K562 (cell line): ENCODE measurements at regions not wholly inside any gene's neighbourhood (a gene's known extent, or its start where the extent isn't known, plus 50 kb on each side); places are given as distances from the start of the nearest gene placed in this dataset.

Source experiments
- ATAC-seq: fragments of 200-7000 bp; cut with Tn5 transposase; 3 replicates; pipeline ENCODE4 v1.9.1; 2020; ENCODE audit warnings: moderate library complexity
- BruUV-seq: library from RNA; stranded (reverse); fragments of 400-500 nt; replicated peaks from 2 replicates; lab custom pipeline; 2021; lab: Mats Ljungman, UMichigan
- CTCF ChIA-PET: fragments of 300-600 bp; formaldehyde crosslinking; extraction: SDS; loops from one replicate; lab custom pipeline; 2021; ENCODE audit warnings: low intra/inter-chr PET ratio; lab: Yijun Ruan, JAX
- POLR2A ChIA-PET: fragments of 300-600, 350-650 bp; sonication (Branson Sonifier 250); formaldehyde crosslinking; extraction: SDS; loops from one replicate; lab custom pipeline; 2021; ENCODE audit warnings: antibody characterized with exemption, inconsistent platforms; lab: Yijun Ruan, JAX
- DNase-seq, 4 experiments: peaks; one replicate each; pipeline versions ENCODE4 v3.0.0 to v3.0.0-alpha.2; 2011 to 2018; ENCODE audit warnings: low spot score in 3 of 4, mixed read lengths in 3 of 4; ENCODE audit errors: extremely low read depth in 1 of 4
- FAIRE-seq: peaks from 2 replicates; lab custom pipeline; 2011; peaks lifted over from hg19 to GRCh38; lab: Jason Lieb, UNC
- H2AFZ ChIP-seq: 2 replicates; pipeline ENCODE4 v1.6.0; 2011; ENCODE audit warnings: low read depth, low read length, control low read depth, inconsistent platforms
- H3K27ac ChIP-seq: fragments of 200-600 bp; 3 replicates; pipeline ENCODE4 v1.8.0; 2011; ENCODE audit warnings: low read depth, mild to moderate bottlenecking, control low read depth, inconsistent platforms, low read length, moderate library complexity, mixed read lengths; ENCODE audit errors: extremely low read depth
- H3K27me3 ChIP-seq, 2 experiments: fragments of 300-600 bp in 1 of 2; 2 replicates in 1 of 2; 3 replicates in 1 of 2; pipeline versions ENCODE4 v1.6.0 to v1.8.0; 2011; ENCODE audit warnings: inconsistent platforms in 2 of 2, low read length in 2 of 2, mild to moderate bottlenecking in 1 of 2, mixed read lengths in 1 of 2, moderate library complexity in 1 of 2; ENCODE audit not compliant: control insufficient read depth in 2 of 2, insufficient read depth in 2 of 2
- H3K36me3 ChIP-seq: fragments of 300-600 bp; 3 replicates; pipeline ENCODE4 v1.8.0; 2011; ENCODE audit warnings: mild to moderate bottlenecking, low read length, inconsistent platforms; ENCODE audit not compliant: control insufficient read depth, insufficient read depth
- H3K4me1 ChIP-seq, 2 experiments: fragments of 200-600 bp in 1 of 2; replicated peaks in 1 of 2; 2 replicates in 1 of 2; 3 replicates in 1 of 2; pipeline versions ENCODE4 v1.5.1 to v1.8.0; 2011; ENCODE audit warnings: inconsistent platforms in 2 of 2, low read length in 2 of 2, mild to moderate bottlenecking in 1 of 2, mixed read lengths in 1 of 2, moderate library complexity in 1 of 2; ENCODE audit not compliant: control insufficient read depth in 2 of 2, insufficient read depth in 2 of 2
- H3K4me2 ChIP-seq: 2 replicates; pipeline ENCODE4 v1.6.1; 2011; ENCODE audit warnings: low read length, control low read depth, inconsistent platforms, mixed read lengths; ENCODE audit not compliant: insufficient read depth
- H3K4me3 ChIP-seq: fragments of 200-600 bp; sonication (generic), shearing (Covaris generic); 2 replicates; pipeline ENCODE4 v1.5.1; 2016; ENCODE audit warnings: control low read depth, inconsistent platforms
- H3K79me2 ChIP-seq: fragments of 200-600 bp; 3 replicates; pipeline ENCODE4 v1.8.0; 2011; ENCODE audit warnings: low read length, inconsistent platforms; ENCODE audit not compliant: control insufficient read depth, insufficient read depth
- H3K9ac ChIP-seq, 2 experiments: 2 replicates each; pipeline versions ENCODE4 v1.6.0 to v1.6.1; 2011; ENCODE audit warnings: low read depth in 2 of 2, low read length in 2 of 2, control low read depth in 1 of 2, inconsistent platforms in 1 of 2, mild to moderate bottlenecking in 1 of 2, mixed read lengths in 1 of 2; ENCODE audit not compliant: insufficient read depth in 1 of 2
- H3K9me1 ChIP-seq: one replicate; pipeline ENCODE4 v1.6.0; 2011; ENCODE audit warnings: inconsistent platforms, mild to moderate bottlenecking, low read length, moderate library complexity; ENCODE audit not compliant: control insufficient read depth, insufficient read depth
- H3K9me3 ChIP-seq: replicated peaks from 2 replicates; pipeline ENCODE4 v1.5.1; 2011; ENCODE audit warnings: low read depth, low read length, inconsistent platforms; ENCODE audit not compliant: control insufficient read depth, insufficient read depth
- H4K20me1 ChIP-seq: replicated peaks from 2 replicates; pipeline ENCODE4 v1.6.1; 2011; ENCODE audit warnings: low read length, inconsistent platforms, mixed read lengths; ENCODE audit not compliant: control insufficient read depth, insufficient read depth
- CBX3 ChIP-seq, 2 experiments: IDR thresholded peaks; 1 replicate in 1 of 2; 2 replicates in 1 of 2; pipeline ENCODE4 v1.6.1; 2012; ENCODE audit warnings: inconsistent platforms in 2 of 2, low read length in 2 of 2, borderline replicate concordance in 1 of 2, control low read depth in 1 of 2
- CLOCK ChIP-seq: fragments of 250-450 bp; sonication (Bioruptor Pico); IDR thresholded peaks from 2 replicates; pipeline ENCODE4 v1.4.0; 2020; ENCODE audit warnings: mild to moderate bottlenecking, moderate library complexity, borderline replicate concordance
- GMEB1 ChIP-seq: fragments of 250-450 bp; sonication (Bioruptor Pico); IDR thresholded peaks from 2 replicates; pipeline ENCODE4 v1.4.0; 2020; ENCODE audit warnings: mild to moderate bottlenecking
- KLF16 ChIP-seq: IDR thresholded peaks from 2 replicates; pipeline ENCODE4 v1.6.1; 2016; ENCODE audit warnings: antibody characterized with exemption
- MAX ChIP-seq: sonication (generic); formaldehyde crosslinking; IDR thresholded peaks from 2 replicates; pipeline ENCODE4 v1.9.0; 2022; ENCODE audit warnings: mild to moderate bottlenecking, missing genetic modification reagents
- MCM7 ChIP-seq, 2 experiments: fragments of 450-650 bp; IDR thresholded peaks; 2 replicates each; pipeline ENCODE4 v1.6.1; 2016 to 2018
- MEIS2 ChIP-seq: fragments of 450-650 bp; IDR thresholded peaks from 2 replicates; pipeline ENCODE4 v1.6.1; 2014; ENCODE audit warnings: mild to moderate bottlenecking; ENCODE audit not compliant: partially characterized antibody
- RFX5 ChIP-seq: IDR thresholded peaks from 2 replicates; pipeline ENCODE4 v1.6.1; 2011; ENCODE audit warnings: low read depth, mild to moderate bottlenecking, improper control_type of control experiment, low read length
- TCF7 ChIP-seq: sonication (generic); IDR thresholded peaks from 2 replicates; pipeline ENCODE4 v1.6.1; 2016; ENCODE audit warnings: antibody characterized with exemption, borderline replicate concordance
- ZNF232 ChIP-seq: sonication (generic); formaldehyde crosslinking; IDR thresholded peaks from 2 replicates; pipeline ENCODE4 v1.8.0; 2022; ENCODE audit warnings: mild to moderate bottlenecking, missing genetic modification reagents
- WGBS: fragments of 100-300 bp; shearing (Covaris generic); methylation state at CpG from one replicate; pipeline ENCODE4 v1.1.6; 2016; ENCODE audit warnings: low coverage, mixed read lengths; ENCODE audit not compliant: insufficient coverage; ENCODE audit errors: missing lambda C conversion rate; 5-methylcytosine and 5-hydroxymethylcytosine counted together
- in situ Hi-C: fragments of 300-500 bp; cut with MboI; formaldehyde crosslinking; loops from 4 replicates; pipeline ENCODE4 v1.15.0; 2018; ENCODE audit warnings: inconsistent platforms, mixed read lengths
- intact Hi-C: fragments of 100-400 bp; cut with micrococcal nuclease; formaldehyde crosslinking; loops from 2 replicates; pipeline ENCODE4 v1.14.2; 2022
- TF ChIP-seq, protein P1 (sequence below): fragments of 450-650 bp; IDR thresholded peaks from 2 replicates; pipeline ENCODE4 v1.6.1; 2018; ENCODE audit warnings: mild to moderate bottlenecking, low read depth; ENCODE audit not compliant: partially characterized antibody
- TF ChIP-seq, protein P2 (sequence below): fragments of 450-650 bp; IDR thresholded peaks from 2 replicates; pipeline ENCODE4 v1.6.1; 2017; ENCODE audit warnings: antibody characterized with exemption, mild to moderate bottlenecking

DNA sequence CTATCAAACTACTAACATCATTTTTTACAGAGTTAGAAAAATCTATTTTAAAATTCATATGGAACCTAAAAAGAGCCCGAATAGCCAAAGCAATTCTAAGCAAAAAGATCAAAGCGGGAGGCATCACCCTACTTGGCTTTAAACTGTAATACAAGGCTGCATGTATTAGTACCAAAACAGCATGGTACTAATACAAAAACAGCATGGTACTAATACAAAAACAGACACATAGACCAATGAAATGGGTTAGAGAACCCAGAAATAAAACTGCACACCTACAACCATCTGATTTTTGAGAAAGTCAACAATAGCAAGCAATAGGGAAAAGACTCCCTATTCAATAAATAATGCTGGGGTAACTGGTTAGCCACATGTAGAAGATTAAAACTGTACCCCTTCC is 640.7 kb downstream of the IRS1 start:
- ATAC-seq (no peak), FAIRE-seq (no peak), DNase-seq (no peak)
- no peaks in the 10 kb centered on the region for H3K4me1 ChIP-seq
- no peak overlapping the region for H2AFZ ChIP-seq
- in situ Hi-C loops: no loop called here
- no peak overlapping the region for H3K4me2 ChIP-seq
- H4K20me1 ChIP-seq: no peaks in the 10 kb centered on the region
- H3K27ac ChIP-seq: no peak overlapping the region
- 0% methylated on average over 2 of the region's 2 CpGs for WGBS
- no peaks in the 10 kb centered on the region for H3K36me3 ChIP-seq
- H3K27me3 ChIP-seq: no peaks in the 10 kb centered on the region
- no peaks in the 10 kb centered on the region for H3K9me3 ChIP-seq
- TF ChIP-seq GMEB1 (CRISPR knock-in tag): no peak
- TF ChIP-seq MAX (CRISPR knock-in tag): no peak
- TF ChIP-seq, protein P1, sequence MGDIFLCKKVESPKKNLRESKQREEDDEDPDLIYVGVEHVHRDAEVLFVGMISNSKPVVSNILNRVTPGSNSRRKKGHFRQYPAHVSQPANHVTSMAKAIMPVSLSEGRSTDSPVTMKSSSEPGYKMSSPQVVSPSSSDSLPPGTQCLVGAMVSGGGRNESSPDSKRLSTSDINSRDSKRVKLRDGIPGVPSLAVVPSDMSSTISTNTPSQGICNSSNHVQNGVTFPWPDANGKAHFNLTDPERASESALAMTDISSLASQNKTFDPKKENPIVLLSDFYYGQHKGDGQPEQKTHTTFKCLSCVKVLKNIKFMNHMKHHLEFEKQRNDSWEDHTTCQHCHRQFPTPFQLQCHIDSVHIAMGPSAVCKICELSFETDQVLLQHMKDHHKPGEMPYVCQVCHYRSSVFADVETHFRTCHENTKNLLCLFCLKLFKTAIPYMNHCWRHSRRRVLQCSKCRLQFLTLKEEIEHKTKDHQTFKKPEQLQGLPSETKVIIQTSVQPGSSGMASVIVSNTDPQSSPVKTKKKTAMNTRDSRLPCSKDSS: no peak
- no peak for TF ChIP-seq MEIS2
- TF ChIP-seq ZNF232 (CRISPR knock-in tag): no peak
- TF ChIP-seq KLF16: no peak
- TF ChIP-seq, protein P2, sequence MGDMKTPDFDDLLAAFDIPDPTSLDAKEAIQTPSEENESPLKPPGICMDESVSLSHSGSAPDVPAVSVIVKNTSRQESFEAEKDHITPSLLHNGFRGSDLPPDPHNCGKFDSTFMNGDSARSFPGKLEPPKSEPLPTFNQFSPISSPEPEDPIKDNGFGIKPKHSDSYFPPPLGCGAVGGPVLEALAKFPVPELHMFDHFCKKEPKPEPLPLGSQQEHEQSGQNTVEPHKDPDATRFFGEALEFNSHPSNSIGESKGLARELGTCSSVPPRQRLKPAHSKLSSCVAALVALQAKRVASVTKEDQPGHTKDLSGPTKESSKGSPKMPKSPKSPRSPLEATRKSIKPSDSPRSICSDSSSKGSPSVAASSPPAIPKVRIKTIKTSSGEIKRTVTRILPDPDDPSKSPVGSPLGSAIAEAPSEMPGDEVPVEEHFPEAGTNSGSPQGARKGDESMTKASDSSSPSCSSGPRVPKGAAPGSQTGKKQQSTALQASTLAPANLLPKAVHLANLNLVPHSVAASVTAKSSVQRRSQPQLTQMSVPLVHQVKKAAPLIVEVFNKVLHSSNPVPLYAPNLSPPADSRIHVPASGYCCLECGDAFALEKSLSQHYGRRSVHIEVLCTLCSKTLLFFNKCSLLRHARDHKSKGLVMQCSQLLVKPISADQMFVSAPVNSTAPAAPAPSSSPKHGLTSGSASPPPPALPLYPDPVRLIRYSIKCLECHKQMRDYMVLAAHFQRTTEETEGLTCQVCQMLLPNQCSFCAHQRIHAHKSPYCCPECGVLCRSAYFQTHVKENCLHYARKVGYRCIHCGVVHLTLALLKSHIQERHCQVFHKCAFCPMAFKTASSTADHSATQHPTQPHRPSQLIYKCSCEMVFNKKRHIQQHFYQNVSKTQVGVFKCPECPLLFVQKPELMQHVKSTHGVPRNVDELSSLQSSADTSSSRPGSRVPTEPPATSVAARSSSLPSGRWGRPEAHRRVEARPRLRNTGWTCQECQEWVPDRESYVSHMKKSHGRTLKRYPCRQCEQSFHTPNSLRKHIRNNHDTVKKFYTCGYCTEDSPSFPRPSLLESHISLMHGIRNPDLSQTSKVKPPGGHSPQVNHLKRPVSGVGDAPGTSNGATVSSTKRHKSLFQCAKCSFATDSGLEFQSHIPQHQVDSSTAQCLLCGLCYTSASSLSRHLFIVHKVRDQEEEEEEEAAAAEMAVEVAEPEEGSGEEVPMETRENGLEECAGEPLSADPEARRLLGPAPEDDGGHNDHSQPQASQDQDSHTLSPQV: no peak
- TF ChIP-seq CBX3 (IDR thresholded peaks at IDR 0.05; ENCODE audit: borderline replicate concordance in 1 of 2, low read length in 2 of 2): no peak
- no peak for TF ChIP-seq CLOCK (CRISPR knock-in tag)
- TF ChIP-seq TCF7: no peak
- no peak for TF ChIP-seq RFX5
- TF ChIP-seq MCM7 (IDR thresholded peaks at IDR 0.05): no peak
- H3K9ac ChIP-seq: no peak overlapping the region
- intact Hi-C loops: no loop called here
- ChIA-PET POLR2A (no interaction called here), CTCF (no interaction called here)
- no peaks in the 10 kb centered on the region for H3K79me2 ChIP-seq
- no TSS peak for BruUV-seq
- H3K4me3 ChIP-seq: no peak overlapping the region
- no peaks in the 10 kb centered on the region for H3K9me1 ChIP-seq
